Ishikawa (cell line): ENCODE measurements at regions not wholly inside any gene's neighbourhood (a gene's known extent, or its start where the extent isn't known, plus 50 kb on each side); places are given as distances from the start of the nearest gene placed in this dataset.

Experiments
- YY1 ChIP-seq: IDR thresholded peaks from 2 replicates; pipeline ENCODE4 v1.6.1; 2012; ENCODE audit warnings: low read depth
- TF ChIP-seq, protein P1 (sequence below): IDR thresholded peaks from 2 replicates; pipeline ENCODE4 v1.6.1; 2012; ENCODE audit warnings: low read depth, mild to moderate bottlenecking

DNA sequence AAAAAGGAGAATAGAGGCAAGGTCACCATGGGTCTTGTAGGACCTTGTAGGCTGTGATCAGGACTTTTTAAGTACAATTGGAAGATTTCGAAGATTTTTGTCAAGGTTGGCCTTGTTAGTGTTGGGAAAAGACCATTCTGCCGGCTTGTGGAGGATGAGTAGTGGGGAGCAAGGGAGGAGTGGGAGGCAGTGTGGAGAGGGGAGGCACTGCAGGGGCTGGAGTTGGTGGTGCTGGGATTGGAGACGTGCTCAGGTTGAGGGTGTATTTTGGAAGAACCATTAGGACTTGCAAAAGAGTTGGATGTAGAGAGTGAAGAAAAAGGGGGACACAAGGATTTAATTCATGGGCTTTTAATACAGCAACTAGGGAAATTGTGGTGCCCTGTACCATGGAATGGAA is 397.1 kb downstream of the TSN start:
- TF ChIP-seq, protein P1, sequence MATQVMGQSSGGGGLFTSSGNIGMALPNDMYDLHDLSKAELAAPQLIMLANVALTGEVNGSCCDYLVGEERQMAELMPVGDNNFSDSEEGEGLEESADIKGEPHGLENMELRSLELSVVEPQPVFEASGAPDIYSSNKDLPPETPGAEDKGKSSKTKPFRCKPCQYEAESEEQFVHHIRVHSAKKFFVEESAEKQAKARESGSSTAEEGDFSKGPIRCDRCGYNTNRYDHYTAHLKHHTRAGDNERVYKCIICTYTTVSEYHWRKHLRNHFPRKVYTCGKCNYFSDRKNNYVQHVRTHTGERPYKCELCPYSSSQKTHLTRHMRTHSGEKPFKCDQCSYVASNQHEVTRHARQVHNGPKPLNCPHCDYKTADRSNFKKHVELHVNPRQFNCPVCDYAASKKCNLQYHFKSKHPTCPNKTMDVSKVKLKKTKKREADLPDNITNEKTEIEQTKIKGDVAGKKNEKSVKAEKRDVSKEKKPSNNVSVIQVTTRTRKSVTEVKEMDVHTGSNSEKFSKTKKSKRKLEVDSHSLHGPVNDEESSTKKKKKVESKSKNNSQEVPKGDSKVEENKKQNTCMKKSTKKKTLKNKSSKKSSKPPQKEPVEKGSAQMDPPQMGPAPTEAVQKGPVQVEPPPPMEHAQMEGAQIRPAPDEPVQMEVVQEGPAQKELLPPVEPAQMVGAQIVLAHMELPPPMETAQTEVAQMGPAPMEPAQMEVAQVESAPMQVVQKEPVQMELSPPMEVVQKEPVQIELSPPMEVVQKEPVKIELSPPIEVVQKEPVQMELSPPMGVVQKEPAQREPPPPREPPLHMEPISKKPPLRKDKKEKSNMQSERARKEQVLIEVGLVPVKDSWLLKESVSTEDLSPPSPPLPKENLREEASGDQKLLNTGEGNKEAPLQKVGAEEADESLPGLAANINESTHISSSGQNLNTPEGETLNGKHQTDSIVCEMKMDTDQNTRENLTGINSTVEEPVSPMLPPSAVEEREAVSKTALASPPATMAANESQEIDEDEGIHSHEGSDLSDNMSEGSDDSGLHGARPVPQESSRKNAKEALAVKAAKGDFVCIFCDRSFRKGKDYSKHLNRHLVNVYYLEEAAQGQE, result no peak
- no peak for TF ChIP-seq YY1
